ENCODE measurements at regions not wholly inside any gene's neighbourhood (a gene's known extent, or its start where the extent isn't known, plus 50 kb on each side); places are given as distances from the start of the nearest gene placed in this dataset.

GRCh38 chrX:19280636-19281035, 63.1 kb upstream of the PDHA1 start:
- no peak for TF ChIP-seq CTCF (IDR thresholded peaks at IDR 0.05; ENCODE audit: control extremely low read depth, extremely low read depth)
- ATAC-seq (ENCODE audit: insufficient read depth, low FRiP score): no peak
- no peak for DNase-seq
- H3K9me3 ChIP-seq (ENCODE audit: control insufficient read depth in 4 of 4, insufficient read depth in 3 of 4, low read length in 3 of 4): peaks cover 0 to 4% (median 0%) of the 10 kb centered on the region in 4 donors
- no peaks in the 10 kb centered on the region for H3K36me3 ChIP-seq (ENCODE audit: control insufficient read depth in 4 of 4, insufficient read depth in 4 of 4, low read length in 4 of 4)
- 93 to 95% methylated on average over 1 of the region's 1 CpG for WGBS, 2 donors
- H3K9ac ChIP-seq (ENCODE audit: insufficient read depth in 1 of 2, low read length in 2 of 2): no peak overlapping the region
- H3K27me3 ChIP-seq (ENCODE audit: control insufficient read depth in 3 of 3, insufficient read depth in 3 of 3, low read length in 2 of 3): peaks cover 0 to 8% (median 3%) of the 10 kb centered on the region in 3 donors
- no peaks in the 10 kb centered on the region for H3K4me1 ChIP-seq (ENCODE audit: control insufficient read depth in 5 of 5, insufficient read depth in 5 of 5, low read length in 5 of 5)
- H3K4me3 ChIP-seq: no peak overlapping the region
- no peak overlapping the region for H3K27ac ChIP-seq (ENCODE audit: low read depth in 1 of 2, low read length in 1 of 2)

DNA sequence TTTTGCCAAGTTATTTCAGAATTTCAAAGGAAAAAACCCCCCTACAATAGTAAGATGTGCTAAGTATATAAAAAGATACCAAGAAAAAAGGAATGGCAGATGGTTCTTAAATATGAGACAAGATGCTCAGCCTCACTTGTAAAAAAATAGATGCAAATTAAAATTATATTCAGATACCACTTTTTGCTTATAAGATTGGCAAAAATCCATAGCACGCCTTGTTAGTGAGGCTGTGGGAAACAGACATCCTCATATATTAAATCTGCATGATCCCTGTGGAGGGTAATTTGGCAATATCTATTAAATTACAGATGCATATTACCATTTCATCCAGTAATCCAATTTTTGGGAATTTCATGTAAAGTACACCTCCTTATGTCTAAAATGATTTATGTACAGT, 62.5 kb upstream of the PDHA1 start:
- Histone ChIP-seq H3K36me3 (ENCODE audit: control insufficient read depth in 4 of 4, insufficient read depth in 4 of 4, low read length in 4 of 4) (no peaks in the 10 kb centered on the region), H3K27ac (ENCODE audit: low read depth in 1 of 2, low read length in 1 of 2) (no peak overlapping the region), H3K27me3 (ENCODE audit: control insufficient read depth in 3 of 3, insufficient read depth in 3 of 3, low read length in 2 of 3) (peaks cover 0 to 8% (median 3%) of the 10 kb centered on the region in 3 donors), H3K4me1 (ENCODE audit: control insufficient read depth in 5 of 5, insufficient read depth in 5 of 5, low read length in 5 of 5) (no peaks in the 10 kb centered on the region), H3K9me3 (ENCODE audit: control insufficient read depth in 4 of 4, insufficient read depth in 3 of 4, low read length in 3 of 4) (peaks cover 0 to 4% (median 0%) of the 10 kb centered on the region in 4 donors), H3K9ac (ENCODE audit: insufficient read depth in 1 of 2, low read length in 2 of 2) (no peak overlapping the region), H3K4me3 (no peak overlapping the region)
- WGBS, 2 donors: 71 to 77% methylated on average over 1 of the region's 1 CpG
- no peak for TF ChIP-seq CTCF (IDR thresholded peaks at IDR 0.05; ENCODE audit: control extremely low read depth, extremely low read depth)
- DNase-seq (no peak), ATAC-seq (ENCODE audit: insufficient read depth, low FRiP score) (no peak)

DNA sequence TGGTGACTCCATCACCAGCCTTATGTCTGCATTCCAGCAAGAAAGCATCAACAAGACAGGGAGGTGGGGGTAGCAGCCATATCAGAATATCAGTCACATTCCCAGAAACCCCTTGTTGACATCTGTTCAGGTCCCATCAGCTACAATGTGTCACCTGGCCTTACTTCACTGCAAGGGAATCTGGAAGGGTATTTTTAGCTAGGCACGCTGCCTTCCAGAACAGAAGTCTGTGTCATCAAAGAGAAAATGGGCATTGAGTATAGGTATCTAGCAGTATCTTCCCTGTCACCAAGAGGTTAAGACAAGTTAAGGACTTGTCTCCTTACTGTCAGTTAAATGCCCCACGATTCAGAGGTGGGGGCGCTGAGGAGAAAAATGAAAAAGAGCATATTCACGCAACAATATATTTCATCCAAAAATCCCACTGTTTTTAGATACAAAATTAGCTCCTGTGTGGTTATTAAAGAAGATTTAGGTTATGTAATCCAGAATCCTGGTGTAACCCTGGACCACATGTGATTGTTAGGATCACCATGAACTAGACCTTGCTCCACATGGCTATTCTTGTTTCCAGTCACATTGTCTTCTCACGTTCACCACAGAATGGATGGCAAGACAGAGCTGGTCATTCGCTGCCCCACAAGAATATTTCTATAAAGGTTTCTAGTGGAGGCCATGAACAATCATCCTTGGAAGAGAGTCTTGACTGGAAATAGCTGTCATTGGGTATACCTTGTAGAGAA, 60.0 kb upstream of the PDHA1 start:
- TF ChIP-seq CTCF (IDR thresholded peaks at IDR 0.05; ENCODE audit: control extremely low read depth, extremely low read depth): no peak
- WGBS, 2 donors: 86 to 94% methylated on average over 6 of the region's 6 CpGs

More for the DNA sequence above, 60.0 kb upstream of the PDHA1 start:
- no peak for ATAC-seq (ENCODE audit: insufficient read depth, low FRiP score)
- Histone ChIP-seq H3K4me3 (no peak overlapping the region), H3K27ac (ENCODE audit: low read depth in 1 of 2, low read length in 1 of 2) (no peak overlapping the region), H3K9ac (ENCODE audit: insufficient read depth in 1 of 2, low read length in 2 of 2) (no peak overlapping the region), H3K36me3 (ENCODE audit: control insufficient read depth in 4 of 4, insufficient read depth in 4 of 4, low read length in 4 of 4) (no peaks in the 10 kb centered on the region), H3K9me3 (ENCODE audit: control insufficient read depth in 4 of 4, insufficient read depth in 3 of 4, low read length in 3 of 4) (peaks cover 0 to 5% (median 0%) of the 10 kb centered on the region in 4 donors), H3K4me1 (ENCODE audit: control insufficient read depth in 5 of 5, insufficient read depth in 5 of 5, low read length in 5 of 5) (no peaks in the 10 kb centered on the region), H3K27me3 (ENCODE audit: control insufficient read depth in 3 of 3, insufficient read depth in 3 of 3, low read length in 2 of 3) (peaks cover 0 to 8% (median 3%) of the 10 kb centered on the region in 3 donors)
- no peak for DNase-seq

Measured in lung (tissue), 11 donors.